ENCODE measurements at regions not wholly inside any gene's neighbourhood (a gene's known extent, or its start where the extent isn't known, plus 50 kb on each side); places are given as distances from the start of the nearest gene placed in this dataset.

DNA sequence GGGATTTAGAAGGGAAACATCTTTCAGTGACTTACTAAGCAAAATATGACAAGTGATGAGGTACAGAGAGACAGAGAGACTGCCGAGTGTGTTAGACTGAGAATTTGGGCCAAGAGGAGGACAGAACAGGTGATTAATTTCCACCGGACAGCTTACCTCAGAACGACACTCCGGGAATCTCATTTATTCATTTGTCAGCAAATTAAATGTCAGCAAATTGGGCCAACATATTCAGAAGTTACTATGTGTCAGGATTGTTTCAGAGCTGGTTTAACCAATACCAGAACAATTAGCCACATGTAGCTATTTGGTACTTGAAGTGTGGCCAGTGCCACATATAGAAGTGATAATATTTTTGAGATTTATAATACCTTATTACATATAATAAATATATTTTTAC is 232.6 kb upstream of the CNTN3 start:
- H3K9ac ChIP-seq (replicated peaks in 1 of 4; ENCODE audit: extremely low read depth in 1 of 4, low read depth in 3 of 4, low read length in 3 of 4) = no peak overlapping the region
- no peaks in the 10 kb centered on the region for H3K79me1 ChIP-seq (ENCODE audit: low read depth, low read length)
- no peaks in the 10 kb centered on the region for H3K4me1 ChIP-seq (replicated peaks in 1 of 4; ENCODE audit: control insufficient read depth in 3 of 4, insufficient read depth in 4 of 4, low read length in 3 of 4)
- no peak overlapping the region for H3K27ac ChIP-seq (ENCODE audit: low read depth, low read length)
- DNase-seq (ENCODE audit: low read depth in 1 of 2, low spot score in 2 of 2) (no peak), FAIRE-seq (no peak)
- no peak overlapping the region for H3K4me3 ChIP-seq (ENCODE audit: extremely low read depth in 1 of 4, insufficient read depth in 2 of 4, low read depth in 3 of 4, low read length in 4 of 4)
- no peak overlapping the region for H4K91ac ChIP-seq (replicated peaks; ENCODE audit: insufficient read length, low read length)
- no peaks in the 10 kb centered on the region for H3K36me3 ChIP-seq (ENCODE audit: control insufficient read depth in 2 of 4, insufficient read depth in 4 of 4, low read length in 3 of 4)
- H4K8ac ChIP-seq (ENCODE audit: extremely low read depth, insufficient read depth, low read length) = no peak overlapping the region
- no peak overlapping the region for H3K56ac ChIP-seq (replicated peaks; ENCODE audit: insufficient read length, low read depth, low read length)
- H2AFZ ChIP-seq (ENCODE audit: low read length) = no peak overlapping the region
- no peak overlapping the region for H3K23ac ChIP-seq (ENCODE audit: insufficient read length)
- H3K79me2 ChIP-seq (ENCODE audit: control insufficient read depth in 1 of 2, insufficient read depth in 2 of 2, low read length in 2 of 2) = no peaks in the 10 kb centered on the region
- no peak overlapping the region for H2BK15ac ChIP-seq (ENCODE audit: low read length)
- H3K9me3 ChIP-seq (ENCODE audit: insufficient read depth in 2 of 2, low read depth in 1 of 2, low read length in 1 of 2) = no peaks in the 10 kb centered on the region
- H2BK5ac ChIP-seq (ENCODE audit: low read depth, low read length) = no peak overlapping the region
- 98% methylated on average over 4 of the region's 4 CpGs; no CpG with 5 or more reads in 1 of the 2 experiments for WGBS, 2 experiments (ENCODE audit: extremely low coverage in 1 of 2, insufficient coverage in 1 of 2, insufficient read length in 1 of 2, insufficient replicate concordance in 2 of 2, low coverage in 1 of 2, low lambda C conversion rate in 2 of 2, missing lambda C conversion rate in 1 of 2)
- no peak overlapping the region for H3K18ac ChIP-seq (ENCODE audit: extremely low read depth, low read length)
- H2BK120ac ChIP-seq (replicated peaks; ENCODE audit: low read depth, low read length) = no peak overlapping the region
- no peaks in the 10 kb centered on the region for H4K20me1 ChIP-seq (replicated peaks in 1 of 2; ENCODE audit: control insufficient read depth in 1 of 2, insufficient read depth in 2 of 2, low read length in 2 of 2)
- H3K4ac ChIP-seq (replicated peaks; ENCODE audit: insufficient read length, low read depth, low read length) = no peak overlapping the region
- ChIA-PET POLR2A (ENCODE audit: partially characterized antibody) (no interaction called here), CTCF (ENCODE audit: partially characterized antibody) (interaction anchor here (1.7 kb wide), 1 partner anchor 50 kb away, joined by 3 read pairs; no protein-coding TSS in a partner anchor)
- no peaks in the 10 kb centered on the region for H3K23me2 ChIP-seq (ENCODE audit: low read depth, low read length)
- H4K5ac ChIP-seq (ENCODE audit: insufficient read length, low read depth, low read length) = no peak overlapping the region
- H3K14ac ChIP-seq (ENCODE audit: insufficient read length) = no peak overlapping the region
- no peak overlapping the region for H2BK12ac ChIP-seq (ENCODE audit: low read depth, low read length)
- TF ChIP-seq RXRA (IDR thresholded peaks at IDR 0.05; ENCODE audit: insufficient read depth, low read depth, low read length) = no peak
- no peak for TF ChIP-seq CHD1 (IDR thresholded peaks at IDR 0.05; ENCODE audit: low read depth, low read length)
- H2AK5ac ChIP-seq (ENCODE audit: low read depth, low read length) = no peak overlapping the region
- H3K27me3 ChIP-seq (replicated peaks in 1 of 4; ENCODE audit: control insufficient read depth in 3 of 4, extremely low read depth in 1 of 4, insufficient read depth in 3 of 4, low read length in 3 of 4) = no peaks in the 10 kb centered on the region
- no peak overlapping the region for H2BK20ac ChIP-seq (ENCODE audit: low read length)
- H3K4me2 ChIP-seq (ENCODE audit: insufficient read depth in 1 of 2, low read depth in 2 of 2, low read length in 2 of 2) = no peak overlapping the region
